NOMO-1 (cell line): ENCODE measurements at regions not wholly inside any gene's neighbourhood (a gene's known extent, or its start where the extent isn't known, plus 50 kb on each side); places are given as distances from the start of the nearest gene placed in this dataset.
"Not testable (repeated sequence)": the region's sequence is repeated elsewhere in the genome, so short reads cannot be mapped to it uniquely, and the experiment has no call there.

ENCODE experiments used
- DNase-seq, 2 experiments: peaks; one replicate each; lab custom pipeline; 2025; ENCODE audit not compliant: unreplicated experiment in 2 of 2; lab: John Stamatoyannopoulos, UW

DNA sequence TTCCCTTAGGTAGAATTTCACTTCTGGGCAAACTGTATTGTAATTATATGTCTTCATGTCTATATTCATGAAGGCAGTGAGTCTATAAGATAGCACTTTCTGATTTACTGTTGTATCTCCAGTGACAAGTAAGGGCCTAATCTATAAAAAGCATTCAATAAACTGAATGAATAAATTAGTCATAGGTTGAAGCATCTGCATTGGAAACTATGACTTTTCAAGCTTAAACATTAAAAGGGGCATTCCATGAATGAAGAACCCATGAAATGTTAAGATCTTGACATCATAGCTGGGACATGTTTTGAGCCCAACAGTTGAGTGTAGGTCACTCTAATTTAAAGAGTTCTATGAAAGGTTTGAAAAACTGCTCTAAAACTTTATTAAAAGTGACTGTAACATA, 159.3 kb upstream of the LCORL start:
- no peak for DNase-seq

DNA sequence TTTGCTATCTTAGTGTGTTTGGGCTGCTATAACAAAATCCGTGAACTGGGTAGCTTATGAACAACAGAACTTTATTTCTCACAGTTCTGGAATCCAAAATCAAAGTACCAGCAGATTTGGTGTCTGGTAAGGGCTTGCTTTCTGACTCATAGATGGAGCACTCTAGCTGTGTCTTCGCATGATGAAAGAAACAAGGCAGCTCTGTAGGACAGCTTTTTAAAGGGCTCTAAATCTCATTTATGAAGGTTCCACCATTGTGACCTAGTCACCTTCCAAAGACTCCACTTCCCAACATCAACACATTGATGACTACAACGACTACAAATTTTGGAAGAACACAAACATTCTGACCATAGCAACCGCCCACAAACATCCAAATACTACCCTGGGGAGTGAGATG, 158.6 kb upstream of the LCORL start:
- DNase-seq: no peak

- DNase-seq: no peak
Observed at GRCh38 chr4:18171896-18172295, 150.3 kb upstream of the LCORL start.

DNA sequence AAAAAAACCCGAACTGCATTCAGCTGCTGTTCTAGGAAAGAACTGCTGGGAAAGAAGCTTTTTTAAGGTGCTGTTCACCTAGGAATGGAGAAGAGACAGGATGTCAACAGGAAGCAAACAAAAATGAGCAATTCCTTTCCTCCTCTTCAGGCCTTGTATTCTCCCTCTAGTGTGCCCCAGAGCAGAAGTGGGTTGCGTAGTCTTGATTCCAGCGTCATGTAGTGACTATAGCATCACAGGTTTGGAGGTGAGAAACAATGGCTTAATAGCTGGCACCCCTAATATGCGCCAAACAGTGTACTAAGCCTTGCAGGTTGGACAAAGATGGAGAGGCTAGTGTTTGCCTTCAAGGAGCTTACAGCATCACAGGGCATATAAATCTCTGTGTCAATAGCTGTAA, 146.3 kb upstream of the LCORL start:
- DNase-seq: no peak

- DNase-seq: no peak
Observed at GRCh38 chr4:18166925-18167324, 145.4 kb upstream of the LCORL start.

- DNase-seq: no peak
Observed at GRCh38 chr4:18162453-18162852, 140.9 kb upstream of the LCORL start.

GRCh38 chr4:18159117-18159912, 137.8 kb upstream of the LCORL start:
- DNase-seq: not testable (repeated sequence)

DNA sequence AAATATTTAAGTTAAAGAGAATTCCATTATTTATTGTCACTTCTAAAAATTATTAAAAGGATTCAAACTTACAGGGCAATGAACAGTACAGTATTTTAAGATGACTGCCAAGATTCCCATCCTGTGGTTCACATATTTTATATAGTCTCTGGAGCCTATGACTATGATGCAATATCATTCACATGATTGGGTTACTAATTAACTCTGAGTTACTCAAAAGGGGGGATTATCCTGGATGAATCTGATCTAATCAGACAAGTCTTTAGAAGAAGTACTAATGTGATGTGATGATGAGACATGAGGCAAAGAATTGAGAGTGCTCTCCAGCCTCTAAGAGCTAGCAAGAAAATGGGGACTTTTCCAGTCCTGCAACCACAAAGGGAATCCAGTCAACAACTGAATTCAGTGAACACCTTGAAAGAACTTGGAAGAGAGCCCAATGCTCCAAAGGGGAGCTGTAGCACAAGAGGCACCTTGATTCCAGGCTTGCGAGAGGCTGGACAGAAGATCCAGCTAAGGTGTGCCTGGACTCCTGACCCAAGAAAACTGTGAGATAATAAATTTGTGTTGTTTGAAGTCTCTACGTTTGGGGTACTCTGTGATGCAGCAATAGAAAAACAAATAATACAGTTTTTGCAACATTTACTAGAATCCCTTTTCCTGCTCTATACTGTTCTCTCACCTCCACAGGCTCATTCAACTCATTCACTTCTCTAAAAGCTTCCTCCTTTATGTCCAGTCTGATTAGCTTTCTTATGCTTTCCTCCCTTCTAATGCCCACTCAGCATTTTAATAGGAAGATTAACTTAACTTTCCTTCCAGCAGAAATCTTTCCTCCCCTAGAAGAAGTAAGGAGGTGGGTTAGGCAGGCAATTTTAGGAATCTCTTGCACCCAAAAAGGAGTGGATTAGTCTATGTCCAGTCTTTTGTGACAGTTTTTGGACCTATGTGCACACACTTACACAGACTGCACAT, 133.8 kb upstream of the LCORL start:
- no peak for DNase-seq

GRCh38 chr4:18138076-18138665, 116.6 kb upstream of the LCORL start:
- no peak for DNase-seq

DNA sequence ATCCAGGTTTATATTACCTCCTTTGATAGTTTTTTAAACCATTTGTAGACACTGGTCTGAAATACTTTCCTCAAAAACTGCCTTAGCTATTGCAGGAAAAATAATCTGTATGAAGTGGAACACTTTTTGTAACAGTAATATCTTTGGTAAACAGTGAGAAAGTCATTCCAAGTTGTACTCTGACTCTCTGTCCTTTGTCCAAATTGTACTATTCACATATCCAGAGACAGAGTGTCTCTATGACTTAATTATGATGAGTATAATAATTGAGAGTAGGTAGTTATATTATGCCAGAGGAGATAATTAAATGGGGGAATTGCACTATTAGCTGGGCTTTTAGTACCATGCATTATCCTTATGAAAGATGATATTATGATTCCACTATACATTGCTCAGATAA, 112.6 kb upstream of the LCORL start:
- DNase-seq: no peak

- no peak for DNase-seq
Observed at GRCh38 chr4:18130256-18130655, 108.7 kb upstream of the LCORL start.

DNA sequence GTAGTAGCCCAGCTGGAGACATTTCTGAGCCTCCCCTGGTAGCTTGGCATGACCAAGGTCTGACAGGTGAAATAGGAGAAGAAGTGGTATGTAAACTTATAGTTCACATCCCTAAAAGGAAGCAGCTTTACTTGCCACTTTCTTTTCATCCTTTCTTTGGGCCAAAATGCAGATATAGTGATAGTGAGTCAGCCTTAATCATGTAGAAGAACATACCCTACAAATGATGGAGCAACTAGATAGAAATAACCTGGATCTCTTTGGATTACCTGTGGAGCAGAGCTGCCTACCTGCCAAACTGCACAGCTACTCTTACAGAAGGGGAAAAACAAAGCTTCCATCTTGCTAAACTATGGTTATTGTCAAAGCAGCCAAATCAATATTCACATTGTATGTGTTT, 106.7 kb upstream of the LCORL start:
- DNase-seq: no peak

- no peak for DNase-seq
Observed at GRCh38 chr4:18127030-18127429, 105.5 kb upstream of the LCORL start.

DNA sequence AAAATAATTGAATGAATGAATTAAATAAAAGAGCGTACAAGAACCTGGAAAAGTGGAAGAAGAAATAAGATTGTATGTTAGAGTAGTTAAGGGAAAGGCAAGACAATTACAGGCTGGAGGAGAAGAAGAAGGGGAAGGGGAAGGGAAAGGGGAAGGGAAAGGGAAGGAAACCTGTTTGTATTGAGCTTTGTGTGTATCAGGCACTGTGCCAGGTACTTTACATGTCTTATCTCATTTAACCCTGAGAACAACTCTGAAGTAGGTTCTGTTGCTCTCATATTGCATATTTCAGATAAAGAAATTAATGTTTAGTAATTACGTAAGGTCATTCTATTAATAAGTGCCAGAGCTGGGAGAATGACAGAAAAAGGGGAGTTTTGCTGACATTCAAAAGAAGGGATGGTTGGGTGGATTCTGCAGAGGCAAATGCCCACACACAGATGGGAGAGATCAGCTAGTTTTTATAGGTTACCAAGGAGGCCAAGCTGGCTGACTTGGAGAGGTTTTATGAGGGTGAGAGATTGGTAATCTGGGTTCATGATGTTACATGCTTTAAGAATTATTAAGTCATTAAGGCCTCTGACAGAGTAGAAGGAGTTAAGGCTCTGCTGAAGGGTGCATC, 92.3 kb upstream of the LCORL start:
- no peak for DNase-seq

- DNase-seq: no peak
Observed at GRCh38 chr4:18111081-18111480, 89.5 kb upstream of the LCORL start.

GRCh38 chr4:18110099-18110498, 88.5 kb upstream of the LCORL start:
- DNase-seq: no peak

DNA sequence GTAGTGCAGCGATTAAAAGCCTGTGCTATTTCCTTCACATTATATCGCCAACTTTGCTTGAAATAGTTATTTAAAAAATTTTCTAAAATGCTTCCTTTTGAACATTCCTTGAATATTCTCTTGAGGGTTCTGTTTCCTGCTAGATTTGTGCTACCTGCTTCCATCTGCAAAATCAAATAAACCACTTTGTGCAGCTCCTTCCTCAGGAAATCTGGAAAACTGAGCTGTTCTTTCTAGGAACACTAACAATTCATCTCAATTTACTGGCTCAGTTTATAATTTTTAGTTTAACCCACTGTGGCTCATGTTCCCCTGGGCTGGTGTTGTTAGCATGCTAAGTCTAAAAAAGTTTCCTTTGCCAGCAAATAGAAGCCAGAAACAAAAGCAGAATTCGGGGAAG, 88.1 kb upstream of the LCORL start:
- DNase-seq: no peak

- DNase-seq: not testable (repeated sequence)
Observed at GRCh38 chr4:18107848-18108528, 86.4 kb upstream of the LCORL start.

- DNase-seq: no peak
Observed at GRCh38 chr4:18106620-18107019, 85.1 kb upstream of the LCORL start.
